ENCODE measurements at regions not wholly inside any gene's neighbourhood (a gene's known extent, or its start where the extent isn't known, plus 50 kb on each side); places are given as distances from the start of the nearest gene placed in this dataset.
"Not testable (repeated sequence)": the region's sequence is repeated elsewhere in the genome, so short reads cannot be mapped to it uniquely, and the experiment has no call there.

GRCh38 chr14:40336846-40337245 lies 904.6 kb upstream of the FBXO33 start:
- DNase-seq, result no peak
- Mint-ChIP-seq H3K27ac (ENCODE audit: unreplicated experiment) (no peak overlapping the region), H3K36me3 (ENCODE audit: unreplicated experiment) (peaks cover 5% of the 10 kb centered on the region), H3K4me3 (ENCODE audit: unreplicated experiment) (no peak overlapping the region), H3K27me3 (ENCODE audit: unreplicated experiment) (no peaks in the 10 kb centered on the region), H3K4me1 (ENCODE audit: low read depth, unreplicated experiment) (no peaks in the 10 kb centered on the region), H3K9me3 (ENCODE audit: unreplicated experiment) (peaks cover 4% of the 10 kb centered on the region)
- TF ChIP-seq CTCF (IDR thresholded peaks at IDR 0.05; ENCODE audit: partially characterized antibody, unreplicated experiment), result no peak

GRCh38 chr14:40326519-40326918 lies 894.3 kb upstream of the FBXO33 start:
- H3K4me3 Mint-ChIP-seq (ENCODE audit: unreplicated experiment); H3K36me3 Mint-ChIP-seq (ENCODE audit: unreplicated experiment); DNase-seq; H3K27me3 Mint-ChIP-seq (ENCODE audit: unreplicated experiment); H3K4me1 Mint-ChIP-seq (ENCODE audit: low read depth, unreplicated experiment); H3K27ac Mint-ChIP-seq (ENCODE audit: unreplicated experiment); H3K9me3 Mint-ChIP-seq (ENCODE audit: unreplicated experiment): not testable (repeated sequence)

GRCh38 chr14:40318211-40318719 lies 886.0 kb upstream of the FBXO33 start:
- H3K4me1 Mint-ChIP-seq (ENCODE audit: low read depth, unreplicated experiment), result no peaks in the 10 kb centered on the region
- H3K27me3 Mint-ChIP-seq (ENCODE audit: unreplicated experiment), result no peaks in the 10 kb centered on the region
- H3K4me3 Mint-ChIP-seq (ENCODE audit: unreplicated experiment), result no peak overlapping the region
- no peak for DNase-seq
- H3K36me3 Mint-ChIP-seq (ENCODE audit: unreplicated experiment), result peaks cover 15% of the 10 kb centered on the region
- H3K9me3 Mint-ChIP-seq (ENCODE audit: unreplicated experiment), result peaks cover 2% of the 10 kb centered on the region
- TF ChIP-seq CTCF (IDR thresholded peaks at IDR 0.05; ENCODE audit: partially characterized antibody, unreplicated experiment), result no peak
- H3K27ac Mint-ChIP-seq (ENCODE audit: unreplicated experiment), result no peak overlapping the region

- no peak overlapping the region for H3K4me3 Mint-ChIP-seq (ENCODE audit: unreplicated experiment)
- no peaks in the 10 kb centered on the region for H3K27me3 Mint-ChIP-seq (ENCODE audit: unreplicated experiment)
- peaks cover 2% of the 10 kb centered on the region for H3K9me3 Mint-ChIP-seq (ENCODE audit: unreplicated experiment)
- DNase-seq, result no peak
- no peaks in the 10 kb centered on the region for H3K4me1 Mint-ChIP-seq (ENCODE audit: low read depth, unreplicated experiment)
- peaks cover 15% of the 10 kb centered on the region for H3K36me3 Mint-ChIP-seq (ENCODE audit: unreplicated experiment)
- no peak overlapping the region for H3K27ac Mint-ChIP-seq (ENCODE audit: unreplicated experiment)
- no peak for TF ChIP-seq CTCF (IDR thresholded peaks at IDR 0.05; ENCODE audit: partially characterized antibody, unreplicated experiment)
Measured at GRCh38 chr14:40317690-40318089, 885.5 kb upstream of the FBXO33 start.

GRCh38 chr14:40312296-40312695 lies 880.1 kb upstream of the FBXO33 start:
- Mint-ChIP-seq H3K36me3 (ENCODE audit: unreplicated experiment) (no peaks in the 10 kb centered on the region), H3K4me1 (ENCODE audit: low read depth, unreplicated experiment) (peaks cover 7% of the 10 kb centered on the region), H3K9me3 (ENCODE audit: unreplicated experiment) (no peaks in the 10 kb centered on the region), H3K27me3 (ENCODE audit: unreplicated experiment) (no peaks in the 10 kb centered on the region), H3K27ac (ENCODE audit: unreplicated experiment) (no peak overlapping the region), H3K4me3 (ENCODE audit: unreplicated experiment) (no peak overlapping the region)
- no peak for DNase-seq
- no peak for TF ChIP-seq CTCF (IDR thresholded peaks at IDR 0.05; ENCODE audit: partially characterized antibody, unreplicated experiment)

- Mint-ChIP-seq H3K27me3 (ENCODE audit: unreplicated experiment) (no peaks in the 10 kb centered on the region), H3K4me1 (ENCODE audit: low read depth, unreplicated experiment) (peaks cover 8% of the 10 kb centered on the region), H3K9me3 (ENCODE audit: unreplicated experiment) (no peaks in the 10 kb centered on the region), H3K36me3 (ENCODE audit: unreplicated experiment) (no peaks in the 10 kb centered on the region), H3K4me3 (ENCODE audit: unreplicated experiment) (no peak overlapping the region), H3K27ac (ENCODE audit: unreplicated experiment) (no peak overlapping the region)
- TF ChIP-seq CTCF (IDR thresholded peaks at IDR 0.05; ENCODE audit: partially characterized antibody, unreplicated experiment), result no peak
- no peak for DNase-seq
Measured at GRCh38 chr14:40309124-40309523, 876.9 kb upstream of the FBXO33 start.

Measured in glutamatergic neuron (in vitro differentiated cells).